CD4-positive, alpha-beta T cell treated with Interleukin-6 for 4 hours (primary cell): ENCODE measurements at regions not wholly inside any gene's neighbourhood (a gene's known extent, or its start where the extent isn't known, plus 50 kb on each side); places are given as distances from the start of the nearest gene placed in this dataset.
"Not testable (repeated sequence)": the region's sequence is repeated elsewhere in the genome, so short reads cannot be mapped to it uniquely, and the experiment has no call there.

ENCODE experiments used
- DNase-seq: peaks from one replicate; pipeline ENCODE4 v3.0.0-alpha.2; 2020; ENCODE audit warnings: mixed read lengths

DNA sequence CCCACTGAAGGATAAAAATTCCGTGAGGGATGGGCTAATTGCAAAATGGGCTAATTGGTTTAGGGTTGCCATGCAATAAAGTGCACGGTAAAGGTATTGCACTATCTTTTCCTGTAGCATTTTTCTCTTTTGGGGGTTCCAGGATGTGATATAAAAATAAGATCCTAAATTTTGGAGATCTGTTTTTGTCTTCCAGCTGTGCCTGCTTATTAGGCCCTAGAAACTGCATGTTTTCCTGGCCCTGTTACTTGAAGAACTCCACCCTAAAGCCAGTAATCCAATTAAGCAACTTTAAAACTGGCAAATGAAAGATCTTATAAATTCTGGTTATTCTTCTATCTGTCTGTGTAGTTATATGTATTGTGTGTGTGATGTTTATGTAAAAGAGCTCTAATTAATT lies 2489.6 kb downstream of the PCDH9 start:
- DNase-seq, result no peak

DNA sequence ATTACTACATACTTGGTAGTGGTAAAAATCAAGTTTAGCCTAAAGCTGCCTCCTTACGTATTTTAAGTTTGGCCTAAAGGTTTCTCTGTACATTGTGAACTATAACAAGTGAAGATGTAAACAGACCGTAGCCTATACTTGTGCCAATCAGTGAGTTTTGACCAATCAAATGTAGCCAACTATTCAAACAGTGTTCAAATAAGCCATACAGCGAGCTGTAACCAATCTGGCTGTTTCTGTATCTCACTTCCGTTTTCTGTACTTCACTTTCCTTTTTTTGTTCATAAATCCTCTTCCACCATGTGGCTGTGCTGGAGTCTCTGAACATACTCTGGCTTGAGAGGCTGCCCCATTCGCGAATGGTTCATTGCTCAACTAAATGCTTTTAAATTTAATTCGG lies 2504.6 kb downstream of the PCDH9 start:
- no peak for DNase-seq

DNA sequence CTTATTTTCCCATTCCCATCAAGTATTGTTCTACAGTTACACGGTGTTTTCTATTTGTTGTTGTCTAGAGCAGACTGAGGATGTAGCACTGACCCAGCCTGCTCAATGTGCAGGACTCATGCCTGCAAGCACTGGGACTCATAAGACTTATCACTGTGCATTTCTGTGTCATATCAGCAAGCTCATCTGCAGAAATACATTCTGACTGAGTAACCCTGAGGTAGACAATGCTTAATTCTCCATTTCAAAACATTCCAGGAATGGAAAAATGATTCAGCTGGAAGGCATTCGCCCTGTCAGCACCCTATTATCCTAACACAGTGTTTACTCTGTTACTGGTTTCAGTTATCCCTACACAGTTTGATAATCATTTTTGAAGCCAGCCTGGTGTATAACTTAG lies 2506.4 kb downstream of the PCDH9 start:
- no peak for DNase-seq

DNA sequence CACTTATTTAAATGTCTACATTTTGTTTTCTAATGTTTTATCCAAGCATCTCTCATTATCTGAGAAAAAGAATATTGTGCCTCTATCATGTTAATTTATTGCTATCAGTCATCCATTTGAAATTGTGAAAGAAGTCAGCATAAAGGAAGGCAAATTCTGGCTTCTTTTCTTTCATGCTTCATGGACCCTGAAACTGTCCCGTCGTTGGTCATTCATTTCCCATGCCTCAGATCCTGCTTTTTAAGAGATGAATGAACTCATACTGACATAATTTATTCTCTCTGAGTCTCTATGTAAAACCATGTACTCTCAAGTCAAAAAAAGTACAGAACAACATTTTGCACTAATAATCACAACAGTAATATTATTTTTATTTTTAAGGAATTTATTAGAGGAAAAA lies 2512.0 kb downstream of the PCDH9 start:
- no peak for DNase-seq

DNA sequence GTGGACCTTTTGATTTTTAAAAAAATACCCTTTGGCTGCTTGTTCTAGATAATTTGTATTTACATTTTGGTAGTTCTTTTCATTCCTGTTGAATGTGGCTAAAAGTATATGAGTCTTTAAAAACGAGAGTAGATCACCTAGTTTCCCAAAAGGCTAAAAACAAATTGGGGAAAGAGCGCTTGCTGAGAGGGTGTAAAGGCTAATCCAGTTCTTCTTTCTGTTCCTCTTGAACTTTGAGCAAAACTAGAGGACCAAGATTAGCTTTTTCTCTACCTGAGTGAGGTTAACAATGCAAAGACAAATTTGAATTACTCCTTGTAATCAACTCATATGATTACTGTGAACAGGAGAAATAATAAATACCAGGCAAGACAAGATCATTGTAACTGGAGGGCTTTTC lies 2513.2 kb downstream of the PCDH9 start:
- no peak for DNase-seq

DNA sequence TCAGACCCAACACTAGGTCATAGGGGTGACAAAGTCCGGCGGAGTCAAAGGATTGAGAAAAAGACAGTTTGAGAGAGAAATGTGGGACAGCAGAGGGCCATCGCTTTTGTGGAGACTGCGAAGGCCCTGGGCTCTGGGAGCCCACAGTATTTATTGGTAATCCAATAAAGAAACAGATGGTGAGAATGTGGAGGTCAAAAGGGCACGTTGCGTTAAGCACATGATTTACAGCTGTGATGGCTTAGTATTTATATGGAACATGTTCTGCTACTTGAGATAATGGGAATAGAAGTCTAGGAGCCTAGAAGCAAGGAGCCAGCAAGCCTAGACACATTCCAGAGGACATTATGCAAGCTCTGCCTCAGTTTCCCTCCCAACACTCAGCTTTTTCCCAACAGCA lies 2521.1 kb downstream of the PCDH9 start:
- no peak for DNase-seq

DNA sequence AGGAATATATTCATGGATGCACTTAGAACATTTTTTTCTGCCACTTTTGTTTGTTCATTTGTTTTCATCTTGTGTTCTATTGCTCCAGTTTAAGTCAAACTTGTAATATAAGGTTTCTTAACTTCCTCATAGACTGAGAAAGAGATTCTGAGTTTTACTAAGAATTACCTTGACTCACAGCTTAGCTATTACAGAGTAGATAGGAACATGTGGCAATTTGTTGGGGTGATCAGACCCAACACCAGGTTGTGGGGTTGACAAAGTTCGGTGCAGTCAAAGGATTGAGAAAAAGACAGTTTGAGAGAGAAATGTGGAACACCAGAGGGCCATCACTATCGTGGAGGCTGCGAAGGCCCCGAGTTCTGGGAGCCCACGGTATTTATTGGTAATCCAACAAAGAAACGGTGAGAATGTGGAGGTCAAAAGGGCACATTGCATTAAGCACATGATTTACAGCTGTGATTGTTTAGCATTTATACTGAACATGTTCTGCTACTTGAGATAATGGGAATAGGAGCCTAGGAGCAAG lies 2526.0 kb downstream of the PCDH9 start:
- no peak for DNase-seq

DNA sequence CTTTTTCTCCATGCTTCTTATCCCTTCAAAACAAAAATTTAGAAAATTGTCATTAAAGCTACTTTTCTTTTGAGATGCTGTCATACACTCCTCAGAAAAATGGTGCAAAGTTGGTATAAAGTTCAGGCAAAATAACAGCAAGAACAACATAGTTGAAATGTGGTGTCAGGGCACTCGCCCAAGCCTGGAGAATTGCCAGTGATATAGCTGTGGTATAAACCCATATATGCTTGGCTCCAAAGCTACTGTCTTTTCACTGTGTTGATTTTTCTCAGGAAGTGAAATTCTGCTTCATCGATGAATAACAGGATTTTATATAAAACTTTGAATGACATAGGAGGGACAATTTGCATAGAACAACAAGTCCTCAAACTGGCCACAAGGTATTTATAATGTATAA lies 2532.9 kb downstream of the PCDH9 start:
- DNase-seq, result no peak

DNA sequence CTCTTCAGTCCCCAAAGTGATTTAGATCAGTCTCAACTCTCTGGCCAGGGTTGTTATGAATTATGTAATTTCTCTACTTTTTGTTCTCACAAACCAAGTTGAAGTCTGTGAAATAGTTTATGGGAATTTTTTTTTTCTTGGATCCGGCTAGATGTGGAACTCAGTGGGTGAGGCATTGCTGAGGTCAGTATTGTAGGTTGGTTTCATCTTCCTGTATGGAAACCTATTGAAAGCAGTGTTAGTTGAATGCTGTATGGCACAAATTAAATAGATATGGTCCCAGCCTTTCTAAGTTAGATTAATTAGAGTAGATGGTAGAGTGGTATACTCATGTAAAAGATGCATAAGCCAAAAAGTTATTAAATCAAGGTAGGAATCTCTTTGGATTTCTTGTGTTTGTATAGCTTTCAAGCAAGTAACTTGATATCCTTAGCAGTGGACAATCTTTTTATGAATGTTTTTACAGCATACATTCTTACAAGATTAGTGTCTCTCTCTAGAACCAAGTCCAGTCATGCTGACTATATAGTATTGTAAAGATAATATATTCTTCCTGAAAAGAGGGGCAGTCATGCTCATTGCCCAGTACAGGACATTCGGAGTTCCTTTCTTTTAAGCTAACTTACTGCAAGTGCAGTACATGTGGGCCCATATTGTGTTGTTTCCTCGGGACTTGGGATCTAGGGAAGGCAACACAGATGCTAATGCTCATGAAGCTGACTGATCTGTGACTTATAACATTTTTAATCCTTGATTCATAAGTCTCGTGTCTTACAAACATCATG lies 2541.1 kb downstream of the PCDH9 start:
- DNase-seq, result no peak

DNA sequence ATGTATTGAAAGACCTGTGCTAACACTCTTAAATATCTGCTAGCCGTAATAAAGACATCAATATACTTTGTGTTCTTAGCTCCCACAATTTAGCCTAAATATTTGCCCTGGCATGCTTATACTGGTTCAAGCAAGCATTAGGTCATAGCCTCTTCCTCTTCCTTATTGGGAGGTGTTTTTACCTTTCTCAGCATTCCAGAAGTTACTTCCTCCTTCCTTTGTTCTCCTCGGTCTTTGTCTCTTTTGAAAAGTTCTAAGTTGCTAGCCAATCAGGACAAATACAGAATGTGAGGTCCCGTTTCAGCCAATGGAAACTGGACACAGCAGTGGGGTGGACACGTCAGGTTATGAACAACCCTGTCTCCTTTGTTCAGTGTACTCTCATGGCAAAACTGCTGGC lies 2543.6 kb downstream of the PCDH9 start:
- not testable (repeated sequence) for DNase-seq

DNA sequence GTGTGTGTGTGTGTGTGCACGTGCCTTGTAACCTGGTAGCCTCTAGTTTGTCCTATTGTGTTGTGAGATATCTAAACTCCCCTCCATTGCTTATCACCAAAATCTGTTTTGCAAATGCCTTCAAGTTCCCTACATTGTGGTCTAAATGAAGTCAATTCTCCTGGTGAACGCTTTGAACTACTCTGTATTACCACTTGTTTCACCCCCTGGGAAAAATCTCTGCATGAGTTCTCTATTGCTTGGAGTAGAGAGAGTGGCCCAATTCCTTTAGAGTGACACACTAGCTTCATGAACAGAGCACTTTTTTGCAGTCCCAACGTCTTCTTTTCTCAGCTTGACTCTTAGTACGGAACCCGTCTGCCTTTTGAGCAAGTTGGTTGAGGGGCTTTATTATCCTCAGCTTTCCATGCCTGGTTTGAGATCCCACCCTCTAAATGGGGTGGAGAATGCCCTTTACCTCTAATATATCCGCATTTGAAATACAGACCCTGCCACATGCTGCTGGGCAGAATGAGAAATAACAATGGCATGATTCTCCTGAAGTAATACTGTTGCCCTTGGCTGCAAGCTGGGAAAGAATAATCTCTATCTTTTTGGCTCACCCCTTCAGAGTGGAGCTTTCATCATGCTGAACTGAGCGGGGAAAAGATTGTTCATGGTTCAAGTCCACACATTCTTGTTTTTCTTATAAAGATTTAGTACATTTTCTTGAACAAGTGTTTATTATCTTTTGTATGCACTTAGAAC lies 2545.3 kb downstream of the PCDH9 start:
- no peak for DNase-seq

DNA sequence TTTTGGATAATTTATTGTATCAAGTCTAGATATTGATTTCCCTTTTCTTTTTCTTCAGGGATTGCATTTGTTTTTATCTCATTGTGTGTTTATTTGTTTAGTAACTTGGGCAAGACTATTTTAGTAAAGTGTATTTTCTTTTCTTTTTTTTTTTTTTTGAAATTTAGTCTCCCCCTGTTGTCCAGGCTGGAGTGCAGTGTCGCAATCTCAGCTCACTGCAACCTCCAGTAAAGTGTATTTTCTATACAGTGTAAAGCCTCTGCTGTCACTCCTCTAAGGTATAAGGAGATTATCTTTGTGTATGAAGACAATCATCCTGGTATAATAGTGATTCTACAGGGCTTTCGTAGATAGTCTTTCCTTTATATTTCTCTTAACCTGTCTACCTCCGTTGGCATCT lies 2546.0 kb downstream of the PCDH9 start:
- DNase-seq, result no peak

DNA sequence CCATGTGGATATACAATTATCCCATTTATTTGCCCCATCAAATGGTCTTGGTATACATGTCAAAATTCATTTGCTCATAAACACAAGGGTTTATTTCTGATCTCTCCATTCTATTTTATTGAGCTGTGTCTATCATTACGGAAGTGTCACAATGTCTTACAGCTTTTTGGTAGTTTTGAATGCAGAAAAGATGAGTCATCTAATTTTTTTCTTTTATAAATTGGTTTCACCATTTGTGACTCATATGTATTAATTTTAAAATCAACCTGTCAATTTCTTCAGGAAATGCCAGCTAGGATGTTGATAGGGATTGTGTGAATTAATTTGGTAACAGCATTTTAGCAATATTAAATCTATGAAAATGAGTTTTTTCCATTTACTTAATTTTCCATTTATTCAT lies 2549.4 kb downstream of the PCDH9 start:
- DNase-seq, result no peak

DNA sequence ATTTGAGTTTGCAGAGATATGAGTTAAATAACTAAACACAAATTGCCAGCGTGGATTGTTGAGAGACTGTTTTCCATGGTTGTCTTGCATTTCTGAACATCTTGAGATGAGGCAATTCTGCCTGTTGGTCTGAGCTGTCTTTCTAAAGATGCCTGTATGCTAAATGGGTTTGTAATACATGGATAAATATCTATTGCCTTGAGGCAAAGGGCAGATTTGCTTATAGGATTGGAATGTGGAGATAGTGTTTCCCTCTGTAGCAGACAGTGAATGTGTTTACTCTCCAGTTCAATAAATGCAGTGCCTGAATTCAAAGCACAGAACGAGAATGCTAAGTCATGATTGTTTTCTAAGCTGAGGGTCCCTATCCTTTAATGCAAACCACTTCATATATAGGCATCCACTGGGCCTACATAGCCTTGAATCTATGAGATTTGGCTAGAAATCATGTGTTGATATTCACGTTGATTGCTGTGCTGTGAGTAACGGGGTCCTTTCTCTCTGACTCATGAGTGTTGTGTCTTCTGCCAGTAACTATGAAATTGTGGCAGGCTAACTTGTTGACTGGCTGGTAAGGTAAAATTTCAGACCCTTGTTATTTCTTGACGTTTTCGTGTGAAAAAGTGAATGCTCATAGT lies 2554.8 kb downstream of the PCDH9 start:
- DNase-seq, result no peak

DNA sequence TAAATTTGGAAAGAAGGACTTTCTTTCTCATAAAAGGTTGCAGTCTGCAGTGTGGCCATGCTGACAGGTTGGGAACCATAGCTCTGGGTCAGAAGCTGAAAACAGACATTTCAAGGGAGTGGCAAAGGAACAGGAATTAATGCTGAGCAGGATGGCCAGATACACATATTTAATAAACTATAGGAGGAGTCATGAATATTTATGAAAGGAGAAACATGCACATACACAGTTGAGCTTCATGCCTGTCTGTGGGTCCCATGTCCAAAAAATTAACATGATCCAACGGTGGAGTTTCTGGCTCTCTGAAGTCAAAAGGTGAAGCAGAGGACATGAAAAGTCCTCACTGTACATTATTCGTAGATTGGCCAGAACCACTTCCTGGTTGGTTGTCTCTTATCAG lies 2556.0 kb downstream of the PCDH9 start:
- DNase-seq, result no peak

DNA sequence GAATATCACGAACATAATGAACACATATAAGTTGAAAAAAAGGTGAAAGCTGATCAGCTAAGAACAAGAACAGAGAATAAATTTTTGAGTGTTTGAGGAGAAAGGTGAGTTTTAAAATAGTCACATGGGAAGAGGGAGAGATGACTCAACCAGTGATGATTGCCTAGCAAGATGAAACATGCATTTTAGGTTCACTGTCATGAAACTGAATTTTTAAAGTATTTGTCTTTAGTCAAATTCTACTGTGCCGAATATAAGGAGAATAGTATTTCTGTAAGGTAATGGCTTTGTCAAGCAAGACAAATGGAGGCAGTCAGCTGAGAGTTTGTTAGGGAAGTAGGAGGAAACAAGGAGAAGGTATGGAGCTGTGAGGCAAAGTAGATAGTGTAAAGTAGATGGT lies 2557.4 kb downstream of the PCDH9 start:
- DNase-seq, result no peak

DNA sequence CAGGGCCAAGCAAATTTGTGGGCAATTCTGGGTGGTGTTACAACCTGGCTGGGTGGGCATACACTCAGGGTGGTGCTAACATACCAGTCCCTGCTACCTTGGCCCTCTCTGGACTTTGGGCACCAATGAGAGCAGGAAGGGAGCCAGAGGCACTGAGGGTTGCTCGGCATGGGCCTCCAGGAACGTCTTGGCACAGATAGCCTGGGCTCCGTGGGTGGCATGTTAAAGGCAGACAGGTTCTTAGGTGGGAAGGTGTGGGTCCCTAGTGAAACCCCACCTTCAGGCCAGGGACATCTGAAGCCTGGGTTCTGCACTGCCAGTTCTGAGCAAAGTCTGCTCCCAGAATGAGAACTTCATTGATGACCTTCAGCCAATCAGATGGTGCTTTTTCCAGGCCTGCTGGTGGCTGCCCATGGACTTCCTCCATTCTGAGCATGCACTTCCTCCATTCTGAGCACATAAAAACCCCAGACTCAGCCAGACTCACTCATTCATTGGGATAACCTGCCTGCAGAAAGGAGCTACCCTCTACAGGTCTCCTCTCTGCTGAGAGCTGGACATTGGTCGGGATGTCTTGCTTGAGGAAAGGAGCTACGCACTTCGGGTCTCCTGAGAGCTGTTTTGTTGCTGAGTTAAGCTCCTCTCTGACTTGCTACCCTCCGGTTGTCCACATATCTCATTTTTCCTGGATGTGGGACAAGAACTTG lies 2567.1 kb downstream of the PCDH9 start:
- no peak for DNase-seq

DNA sequence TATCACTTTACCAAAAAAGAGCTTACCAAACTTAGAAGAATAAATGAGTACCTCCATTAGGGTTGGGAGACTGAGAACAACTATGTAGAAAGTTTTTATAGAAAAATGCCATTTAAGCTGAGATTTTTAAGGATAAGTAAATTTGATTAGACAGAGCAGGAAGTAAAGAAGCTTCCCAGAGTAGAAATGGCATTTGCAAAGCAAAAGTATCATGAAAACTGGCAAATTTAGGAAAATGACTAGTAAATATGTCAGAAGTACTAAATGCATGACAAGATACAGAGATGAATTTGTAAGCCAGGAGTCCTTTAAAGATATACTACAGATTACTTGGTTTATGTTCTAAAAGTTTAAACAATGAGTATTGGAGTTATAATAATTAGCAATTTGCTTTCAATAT lies 2581.8 kb downstream of the PCDH9 start:
- no peak for DNase-seq

DNA sequence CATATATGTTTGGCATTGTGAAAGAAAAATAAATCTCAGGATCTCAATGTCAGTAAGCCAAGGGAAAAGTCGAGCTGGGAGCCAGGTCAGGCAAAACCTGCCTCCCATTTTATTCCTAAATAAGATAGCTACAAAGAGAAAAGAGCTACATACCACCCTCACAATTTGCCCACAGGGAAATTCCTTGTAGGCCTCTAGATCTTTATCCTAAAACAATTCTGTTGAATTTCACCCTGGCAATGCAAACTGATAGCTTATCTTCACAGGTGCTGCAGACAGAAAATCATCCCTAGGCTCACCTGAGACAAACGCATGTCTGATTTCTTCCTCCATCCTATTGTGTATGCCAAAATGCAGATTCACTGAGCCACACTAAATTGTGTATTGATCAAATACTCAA lies 2587.1 kb downstream of the PCDH9 start:
- DNase-seq, result no peak

DNA sequence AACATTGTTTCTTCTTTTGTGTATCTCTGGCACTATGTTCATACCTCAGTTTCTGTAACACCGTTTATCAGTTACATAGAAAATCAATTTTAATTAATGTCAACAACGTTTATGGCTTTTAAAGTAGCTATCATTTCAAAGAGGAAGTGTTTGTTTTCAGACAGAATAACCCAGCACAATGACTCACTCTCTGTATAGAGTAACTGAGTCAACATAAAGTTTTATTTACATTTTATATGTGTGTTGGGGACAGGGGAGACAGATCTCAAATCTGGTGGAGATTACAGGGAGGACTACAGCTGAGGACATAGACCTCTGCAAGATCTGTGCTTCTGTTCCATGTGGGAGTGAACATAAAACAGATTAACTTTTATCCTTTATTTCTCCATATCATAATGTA lies 2590.1 kb downstream of the PCDH9 start:
- no peak for DNase-seq

DNA sequence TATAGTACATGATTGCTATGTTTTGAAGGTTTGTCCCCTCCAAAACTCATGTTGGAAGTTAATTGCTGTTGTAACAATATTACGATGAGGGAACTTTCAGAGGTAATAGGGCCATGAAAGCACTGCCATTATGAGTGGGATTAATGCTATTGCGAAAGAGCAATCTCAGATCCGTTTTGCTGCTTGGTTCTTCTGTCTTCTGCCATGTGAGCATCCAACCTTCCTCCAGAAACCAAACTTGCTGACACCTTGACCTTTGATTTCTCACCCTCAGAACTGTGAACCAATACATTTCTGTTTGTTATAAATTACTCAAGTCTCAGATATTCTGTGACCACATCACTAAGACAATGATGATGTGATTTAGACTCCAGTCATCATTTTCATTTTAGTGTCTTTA lies 2590.9 kb downstream of the PCDH9 start:
- DNase-seq, result no peak

DNA sequence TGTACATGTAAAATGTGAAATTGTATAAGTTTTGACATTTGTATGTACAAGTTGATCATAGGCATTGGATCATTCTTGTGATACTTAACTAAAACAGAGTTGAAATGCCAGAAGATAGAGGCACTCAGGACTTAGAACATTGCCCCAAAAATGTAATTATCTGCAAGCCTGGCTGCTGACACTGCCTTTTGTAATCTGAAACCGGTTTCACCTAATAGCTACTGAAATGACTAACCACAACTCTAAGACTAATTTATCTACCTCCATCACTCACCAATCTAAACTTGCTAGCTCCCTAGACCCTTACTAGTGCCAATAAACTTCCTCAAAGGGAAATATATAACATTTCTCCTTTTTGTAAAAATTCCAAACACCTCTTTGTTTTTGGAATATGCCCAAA lies 2596.2 kb downstream of the PCDH9 start:
- DNase-seq, result no peak

DNA sequence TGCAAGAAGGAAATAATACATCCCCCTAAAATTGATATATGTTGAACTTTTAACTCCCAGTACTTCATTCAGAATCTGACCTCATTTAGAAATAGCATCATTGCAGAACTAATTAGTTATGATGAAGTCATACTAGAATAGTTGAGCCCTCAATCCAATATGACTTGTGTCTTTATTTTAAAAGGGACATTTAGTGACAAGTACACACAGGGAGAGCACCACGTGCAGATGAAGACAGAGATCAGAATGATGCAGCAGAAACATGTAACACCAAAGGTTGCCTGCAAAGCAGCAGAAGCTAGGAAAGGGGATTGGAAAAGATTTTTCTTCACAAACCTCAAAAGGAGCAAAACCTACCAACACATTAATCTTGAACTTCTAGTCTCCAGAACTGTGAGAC lies 2602.5 kb downstream of the PCDH9 start:
- DNase-seq, result no peak
